GM12878 (cell line): ENCODE measurements at regions not wholly inside any gene's neighbourhood (a gene's known extent, or its start where the extent isn't known, plus 50 kb on each side); places are given as distances from the start of the nearest gene placed in this dataset.

ENCODE experiments used
- ATF2 ChIP-seq: IDR thresholded peaks from 2 replicates; pipeline ENCODE4 v1.6.1; 2012; ENCODE audit warnings: low read length, inconsistent platforms
- ESRRA ChIP-seq: IDR thresholded peaks from 2 replicates; pipeline ENCODE4 v1.6.1; 2012; ENCODE audit warnings: mild to moderate bottlenecking, low read length, improper control_type of control experiment
- GABPA ChIP-seq: IDR thresholded peaks from 2 replicates; pipeline ENCODE4 v1.6.1; 2014; ENCODE audit warnings: antibody characterized with exemption, low read depth, mild to moderate bottlenecking, inconsistent platforms
- POLR2AphosphoS5 ChIP-seq: IDR thresholded peaks from 2 replicates; pipeline ENCODE4 v1.6.1; 2011; ENCODE audit warnings: mild to moderate bottlenecking, low read length, inconsistent platforms
- REST ChIP-seq: IDR thresholded peaks from 2 replicates; pipeline ENCODE4 v1.6.1; 2012; ENCODE audit warnings: mild to moderate bottlenecking, low read depth, low read length
- USF2 ChIP-seq: IDR thresholded peaks from 2 replicates; pipeline ENCODE4 v1.6.1; 2011; ENCODE audit warnings: low read depth, low read length, improper control_type of control experiment, borderline replicate concordance
- YBX1 ChIP-seq: fragments of 450-650 bp; IDR thresholded peaks from 2 replicates; pipeline ENCODE4 v1.6.1; 2016; ENCODE audit warnings: antibody characterized with exemption
- ZNF24 ChIP-seq: fragments of 450-650 bp; IDR thresholded peaks from 2 replicates; pipeline ENCODE4 v1.6.1; 2017; ENCODE audit warnings: antibody characterized with exemption, mild to moderate bottlenecking

- TF ChIP-seq USF2 (no peak), ATF2 (no peak), POLR2AphosphoS5 (no peak), ESRRA (no peak), REST (no peak), ZNF24 (no peak), YBX1 (no peak), GABPA (no peak)
Measured at GRCh38 chr13:105153611-105154010, 1381.9 kb downstream of the EFNB2 start.
